GM21423 (cell line): ENCODE measurements at regions not wholly inside any gene's neighbourhood (a gene's known extent, or its start where the extent isn't known, plus 50 kb on each side); places are given as distances from the start of the nearest gene placed in this dataset.

Experiments used
- ATAC-seq: cut with Tn5 transposase; IDR thresholded peaks from one replicate; pipeline ENCODE4 v1.9.1; 2021; ENCODE audit warnings: mild to moderate bottlenecking, moderate library complexity; ENCODE audit not compliant: unreplicated experiment

- ATAC-seq, result no peak
Observed at GRCh38 chr12:115160271-115161128, 476.5 kb upstream of the TBX3 start.

- no peak for ATAC-seq
Observed at GRCh38 chr12:115158816-115159215, 474.8 kb upstream of the TBX3 start.

GRCh38 chr12:115155665-115156645 is 472.0 kb upstream of the TBX3 start:
- no peak for ATAC-seq

- ATAC-seq, result no peak
Observed at GRCh38 chr12:115149685-115150378, 465.9 kb upstream of the TBX3 start.

GRCh38 chr12:115149279-115149678 is 465.3 kb upstream of the TBX3 start:
- no peak for ATAC-seq

GRCh38 chr12:115147916-115148315 is 463.9 kb upstream of the TBX3 start:
- ATAC-seq, result no peak

GRCh38 chr12:115146453-115146852 is 462.5 kb upstream of the TBX3 start:
- ATAC-seq, result no peak

- ATAC-seq, result no peak
Observed at GRCh38 chr12:115144425-115144824, 460.4 kb upstream of the TBX3 start.

- ATAC-seq, result no peak
Observed at GRCh38 chr12:115140981-115141655, 457.1 kb upstream of the TBX3 start.

GRCh38 chr12:115137812-115138521 is 454.0 kb upstream of the TBX3 start:
- ATAC-seq, result no peak

- no peak for ATAC-seq
Observed at GRCh38 chr12:115135800-115136211, 451.8 kb upstream of the TBX3 start.

GRCh38 chr12:115134298-115134697 is 450.3 kb upstream of the TBX3 start:
- ATAC-seq, result no peak

GRCh38 chr12:115132905-115133304 is 448.9 kb upstream of the TBX3 start:
- no peak for ATAC-seq

- ATAC-seq, result no peak
Observed at GRCh38 chr12:115132145-115132544, 448.2 kb upstream of the TBX3 start.

- no peak for ATAC-seq
Observed at GRCh38 chr12:115129727-115130126, 445.8 kb upstream of the TBX3 start.

- ATAC-seq, result no peak
Observed at GRCh38 chr12:115121053-115121452, 437.1 kb upstream of the TBX3 start.

- no peak for ATAC-seq
Observed at GRCh38 chr12:115118177-115118724, 434.3 kb upstream of the TBX3 start.

- no peak for ATAC-seq
Observed at GRCh38 chr12:115114140-115114539, 430.2 kb upstream of the TBX3 start.

- no peak for ATAC-seq
Observed at GRCh38 chr12:115109863-115110262, 425.9 kb upstream of the TBX3 start.
